ENCODE measurements at regions not wholly inside any gene's neighbourhood (a gene's known extent, or its start where the extent isn't known, plus 50 kb on each side); places are given as distances from the start of the nearest gene placed in this dataset.

- no peaks in the 10 kb centered on the region for H3K4me1 ChIP-seq
- ChIA-PET CTCF (no interaction called here), POLR2A (no interaction called here)
- TF ChIP-seq FOSB (CRISPR knock-in tag; IDR thresholded peaks at IDR 0.05) (no peak), MAZ (IDR thresholded peaks at IDR 0.05; ENCODE audit: borderline replicate concordance, low read depth, low read length) (no peak), POLR2A (IDR thresholded peaks at IDR 0.05; ENCODE audit: low read length) (no peak)
- FAIRE-seq (no peak), DNase-seq (ENCODE audit: low read depth in 1 of 2, low spot score in 1 of 2) (no peak), ATAC-seq (no peak)
- H3K9me3 ChIP-seq: no peaks in the 10 kb centered on the region
- WGBS (ENCODE audit: missing lambda C conversion rate): 17% methylated on average over 3 of the region's 3 CpGs
- H3K27ac ChIP-seq: no peak overlapping the region
- H3K4me3 ChIP-seq: no peak overlapping the region
- no peak overlapping the region for H3K4me2 ChIP-seq
Measured at GRCh38 chr2:21305581-21305980, 181.8 kb downstream of the TDRD15 start.

- no peaks in the 10 kb centered on the region for H3K9me3 ChIP-seq
- H3K4me2 ChIP-seq: no peak overlapping the region
- CTCF ChIA-PET: interaction anchor here (1.2 kb wide), 1 partner anchor 10 kb away, joined by 5 read pairs; no protein-coding TSS in a partner anchor
- no peak overlapping the region for H3K4me3 ChIP-seq
- no peak for ATAC-seq
- TF ChIP-seq CBX8 (IDR thresholded peaks at IDR 0.05): no peak
- no peak for TF ChIP-seq ZFP36 (IDR thresholded peaks at IDR 0.05; ENCODE audit: borderline replicate concordance, partially characterized antibody)
- no peak for TF ChIP-seq ZC3H11A (IDR thresholded peaks at IDR 0.05)
- no peak for TF ChIP-seq MAZ (IDR thresholded peaks at IDR 0.05; ENCODE audit: borderline replicate concordance, low read depth, low read length)
- no peak for TF ChIP-seq POLR2AphosphoS2 (conservative IDR thresholded peaks at IDR 0.05; ENCODE audit: low read length)
- TF ChIP-seq ZNF302 (CRISPR knock-in tag; IDR thresholded peaks at IDR 0.05): no peak
- TF ChIP-seq KDM5A (IDR thresholded peaks at IDR 0.05): no peak
- TF ChIP-seq HOXB5 (CRISPR knock-in tag; IDR thresholded peaks at IDR 0.05): no peak
- TF ChIP-seq RFX5 (IDR thresholded peaks at IDR 0.05): no peak
- TF ChIP-seq TFCP2L1 (CRISPR knock-in tag; IDR thresholded peaks at IDR 0.05): no peak
- no peaks in the 10 kb centered on the region for H3K4me1 ChIP-seq
- POLR2A ChIA-PET: no interaction called here
- no peak for FAIRE-seq
- WGBS (ENCODE audit: missing lambda C conversion rate): 0% methylated on average over 2 of the region's 2 CpGs
- no peak for DNase-seq (ENCODE audit: low read depth in 1 of 2, low spot score in 1 of 2)
- H3K27ac ChIP-seq: no peak overlapping the region
Measured at GRCh38 chr2:21306235-21306634, 182.5 kb downstream of the TDRD15 start.

GRCh38 chr2:21307037-21307436 is 183.3 kb downstream of the TDRD15 start:
- TF ChIP-seq EP300 (IDR thresholded peaks at IDR 0.05) (no peak), CEBPB (IDR thresholded peaks at IDR 0.05) (no peak), KDM5A (IDR thresholded peaks at IDR 0.05) (no peak), ZSCAN20 (CRISPR knock-in tag; IDR thresholded peaks at IDR 0.05) (no peak), BCL3 (IDR thresholded peaks at IDR 0.05) (no peak), ATOH8 (CRISPR knock-in tag; IDR thresholded peaks at IDR 0.05; ENCODE audit: low read depth) (no peak), EHF (CRISPR knock-in tag; IDR thresholded peaks at IDR 0.05) (no peak), NPAS2 (CRISPR knock-in tag; IDR thresholded peaks at IDR 0.05; ENCODE audit: borderline replicate concordance) (no peak), CHD4 (IDR thresholded peaks at IDR 0.05; ENCODE audit: borderline replicate concordance) (no peak), ESRRA (IDR thresholded peaks at IDR 0.05; ENCODE audit: borderline replicate concordance, low read length) (no peak), ZNF302 (CRISPR knock-in tag; IDR thresholded peaks at IDR 0.05) (no peak), HMGXB4 (CRISPR knock-in tag; IDR thresholded peaks at IDR 0.05; ENCODE audit: borderline replicate concordance) (no peak), GATA3 (IDR thresholded peaks at IDR 0.05; ENCODE audit: borderline replicate concordance) (no peak), MYC (IDR thresholded peaks at IDR 0.05; ENCODE audit: borderline replicate concordance, low read length) (no peak)
- FAIRE-seq (no peak), ATAC-seq (no peak), DNase-seq (ENCODE audit: low read depth in 1 of 2, low spot score in 1 of 2) (no peak)
- ChIA-PET POLR2A (no interaction called here), CTCF (interaction anchor here (1.2 kb wide), 1 partner anchor 9 kb away, joined by 5 read pairs; no protein-coding TSS in a partner anchor)
- Histone ChIP-seq H3K4me2 (no peak overlapping the region), H3K4me1 (no peaks in the 10 kb centered on the region), H3K9me3 (no peaks in the 10 kb centered on the region), H3K4me3 (no peak overlapping the region), H3K27ac (no peak overlapping the region)
- 30% methylated on average over 1 of the region's 1 CpG for WGBS (ENCODE audit: missing lambda C conversion rate)
